HFF-Myc (cell line): ENCODE measurements at regions not wholly inside any gene's neighbourhood (a gene's known extent, or its start where the extent isn't known, plus 50 kb on each side); places are given as distances from the start of the nearest gene placed in this dataset.
"Not testable (repeated sequence)": the region's sequence is repeated elsewhere in the genome, so short reads cannot be mapped to it uniquely, and the experiment has no call there.

Experiments
- DNase-seq: peaks from one replicate; pipeline ENCODE4 v3.0.0-alpha.2; 2011; ENCODE audit warnings: low read depth; ENCODE audit errors: extremely low read depth
- H3K4me3 ChIP-seq: replicated peaks from 2 replicates; pipeline ENCODE4 v1.5.1; 2011; ENCODE audit warnings: low read depth, mild to moderate bottlenecking, control low read depth, low read length
- CTCF ChIP-seq: IDR thresholded peaks from 2 replicates; pipeline ENCODE4 v1.5.1; 2012; ENCODE audit warnings: mild to moderate bottlenecking, low read depth, low read length, control low read depth; ENCODE audit errors: missing control alignments

DNA sequence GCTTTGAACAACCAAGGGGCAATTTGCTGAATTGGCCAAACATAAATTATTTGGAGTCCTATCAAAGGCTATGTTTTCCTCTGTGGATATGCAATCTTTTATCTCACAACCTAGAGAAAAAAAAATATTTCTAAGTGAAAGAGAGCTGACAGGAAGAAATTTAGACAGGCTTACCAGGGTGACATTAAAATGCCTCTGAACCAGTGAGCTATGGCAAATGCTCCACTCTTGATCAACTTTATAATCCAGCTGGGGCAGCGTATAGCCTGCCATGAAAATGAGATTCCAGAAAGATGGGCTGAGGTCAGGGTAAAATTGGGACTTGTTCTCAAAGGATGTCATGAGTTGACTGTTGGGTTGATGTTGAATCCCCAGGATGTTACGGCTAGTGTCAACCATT, 399.3 kb upstream of the TRPC7 start:
- no peak overlapping the region for H3K4me3 ChIP-seq
- no peak for TF ChIP-seq CTCF
- no peak for DNase-seq

DNA sequence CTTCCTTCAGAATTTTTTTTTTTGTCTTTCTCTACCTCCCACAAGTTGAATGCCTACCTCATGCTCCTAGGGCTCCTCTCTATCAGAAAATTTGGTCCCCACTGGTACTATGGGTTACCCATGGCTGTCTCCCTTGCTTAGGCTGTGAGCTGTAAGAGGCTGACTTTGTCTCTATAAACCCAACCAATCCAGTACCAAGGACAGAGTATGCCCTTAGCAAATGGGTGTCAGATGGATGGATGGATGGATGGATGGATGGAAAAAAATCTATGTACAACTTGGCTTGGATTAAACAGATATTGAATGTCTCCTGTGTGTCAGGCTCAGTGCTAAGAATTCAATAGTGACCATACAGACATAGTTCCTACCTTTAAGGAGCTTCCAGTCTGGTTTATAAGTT, 398.2 kb upstream of the TRPC7 start:
- no peak for TF ChIP-seq CTCF
- no peak overlapping the region for H3K4me3 ChIP-seq
- no peak for DNase-seq

GRCh38 chr5:136754216-136754615, 388.9 kb upstream of the TRPC7 start:
- no peak for TF ChIP-seq CTCF

GRCh38 chr5:136750224-136750862, 385.0 kb upstream of the TRPC7 start:
- DNase-seq = no peak
- H3K4me3 ChIP-seq = no peak overlapping the region
- TF ChIP-seq CTCF = no peak

More at GRCh38 chr5:136754216-136754615, 388.9 kb upstream of the TRPC7 start:
- no peak for DNase-seq
- no peak overlapping the region for H3K4me3 ChIP-seq

DNA sequence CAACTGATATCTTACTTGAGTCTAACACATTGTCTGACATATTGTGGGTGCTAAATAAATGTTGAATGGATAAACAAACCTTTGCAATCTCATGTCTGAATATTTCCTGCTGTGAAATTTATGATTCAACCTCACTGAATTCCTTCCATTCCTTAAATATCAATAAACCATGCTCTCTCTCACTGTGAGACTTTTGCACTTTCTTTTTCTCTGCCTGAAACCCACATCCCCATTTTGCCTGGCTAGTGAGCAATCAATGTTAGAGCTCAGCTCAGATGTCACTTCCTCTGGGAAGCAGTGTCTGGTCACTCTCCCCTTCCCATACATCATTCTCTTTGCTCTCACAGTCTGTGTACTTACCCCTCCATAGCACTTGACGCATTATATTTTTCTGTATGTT, 383.7 kb upstream of the TRPC7 start:
- TF ChIP-seq CTCF = no peak
- H3K4me3 ChIP-seq = no peak overlapping the region
- no peak for DNase-seq

- no peak for TF ChIP-seq CTCF
- no peak overlapping the region for H3K4me3 ChIP-seq
- no peak for DNase-seq
Observed at GRCh38 chr5:136743052-136743451, 377.7 kb upstream of the TRPC7 start.

- no peak for TF ChIP-seq CTCF
- no peak overlapping the region for H3K4me3 ChIP-seq
- DNase-seq = no peak
Observed at GRCh38 chr5:136740228-136740627, 374.9 kb upstream of the TRPC7 start.

GRCh38 chr5:136739271-136739670, 373.9 kb upstream of the TRPC7 start:
- H3K4me3 ChIP-seq, DNase-seq: not testable (repeated sequence)
